Keratinocyte (primary cell): ENCODE measurements at regions not wholly inside any gene's neighbourhood (a gene's known extent, or its start where the extent isn't known, plus 50 kb on each side); places are given as distances from the start of the nearest gene placed in this dataset.

Experiments used
- DNase-seq: peaks from one replicate; pipeline ENCODE4 v3.0.0-alpha.2; 2011; ENCODE audit warnings: low read depth, missing footprints, low spot score
- FAIRE-seq: peaks from 2 replicates; lab custom pipeline; 2011; peaks lifted over from hg19 to GRCh38; lab: Jason Lieb, UNC
- H2AFZ ChIP-seq: 2 replicates; pipeline ENCODE4 v1.6.0; 2012; ENCODE audit warnings: low read length, control low read depth, inconsistent platforms; ENCODE audit not compliant: control insufficient read depth
- H3K27ac ChIP-seq: 2 replicates; pipeline ENCODE4 v1.5.1; 2011; ENCODE audit warnings: low read length; ENCODE audit not compliant: control insufficient read depth, insufficient read depth
- H3K27me3 ChIP-seq: 3 replicates; pipeline ENCODE4 v1.6.0; 2011; ENCODE audit warnings: low read length; ENCODE audit not compliant: control insufficient read depth, insufficient read depth; ENCODE audit errors: extremely low read depth
- H3K36me3 ChIP-seq, 2 experiments: 2 replicates in 1 of 2; 3 replicates in 1 of 2; pipeline ENCODE4 v1.5.1; 2011; ENCODE audit warnings: low read length in 2 of 2, mild to moderate bottlenecking in 1 of 2; ENCODE audit not compliant: control insufficient read depth in 2 of 2, insufficient read depth in 2 of 2; ENCODE audit errors: extremely low read depth in 1 of 2
- H3K4me1 ChIP-seq: 3 replicates; pipeline ENCODE4 v1.5.1; 2011; ENCODE audit warnings: low read length; ENCODE audit not compliant: control insufficient read depth, insufficient read depth; ENCODE audit errors: extremely low read depth
- H3K4me2 ChIP-seq: 3 replicates; pipeline ENCODE4 v1.6.0; 2011; ENCODE audit warnings: low read depth, low read length; ENCODE audit not compliant: control insufficient read depth, insufficient read depth; ENCODE audit errors: extremely low read depth
- H3K4me3 ChIP-seq, 3 experiments: fragments of 200-600 bp in 1 of 3; sonication (generic) in 1 of 3; 2 replicates in 2 of 3; 3 replicates in 1 of 3; pipeline ENCODE4 v1.5.1; 2011 to 2016; ENCODE audit warnings: low read length in 3 of 3, mild to moderate bottlenecking in 3 of 3, control low read depth in 2 of 3, inconsistent platforms in 1 of 3, low read depth in 1 of 3, mixed read lengths in 1 of 3, mixed run types in 1 of 3, moderate library complexity in 1 of 3; ENCODE audit not compliant: control insufficient read depth in 2 of 3, insufficient read depth in 2 of 3; ENCODE audit errors: extremely low read depth in 1 of 3
- H3K79me2 ChIP-seq: 2 replicates; pipeline ENCODE4 v1.6.0; 2012; ENCODE audit warnings: low read length; ENCODE audit not compliant: control insufficient read depth, insufficient read depth
- H3K9ac ChIP-seq: 3 replicates; pipeline ENCODE4 v1.6.0; 2011; ENCODE audit warnings: low read length; ENCODE audit not compliant: control insufficient read depth, insufficient read depth; ENCODE audit errors: extremely low read depth
- H3K9me1 ChIP-seq: 3 replicates; pipeline ENCODE4 v1.6.0; 2011; ENCODE audit warnings: low read length; ENCODE audit not compliant: control insufficient read depth, insufficient read depth; ENCODE audit errors: extremely low read depth
- H3K9me3 ChIP-seq: 2 replicates; pipeline ENCODE4 v1.5.1; 2012; ENCODE audit warnings: low read depth, low read length; ENCODE audit not compliant: control insufficient read depth
- H4K20me1 ChIP-seq: 3 replicates; pipeline ENCODE4 v1.6.0; 2011; ENCODE audit warnings: low read length; ENCODE audit not compliant: control insufficient read depth, insufficient read depth; ENCODE audit errors: extremely low read depth
- CTCF ChIP-seq, 3 experiments: IDR thresholded peaks in 1 of 3; conservative IDR thresholded peaks in 1 of 3; optimal IDR thresholded peaks in 1 of 3; 2 replicates in 2 of 3; 3 replicates in 1 of 3; pipeline versions ENCODE3 to v1.5.1; 2011; ENCODE audit warnings: low read length in 3 of 3, mild to moderate bottlenecking in 3 of 3, moderate library complexity in 2 of 3, control low read depth in 1 of 3, inconsistent platforms in 1 of 3; ENCODE audit not compliant: insufficient read depth in 2 of 3; ENCODE audit errors: extremely low read depth in 1 of 3
- EZH2 ChIP-seq: IDR thresholded peaks from one replicate; pipeline ENCODE4 v1.6.1; 2012; ENCODE audit warnings: inconsistent platforms, mild to moderate bottlenecking, low read length, moderate library complexity
- dilution Hi-C: fragments of 300-500 bp; cut with MboI; formaldehyde crosslinking; loops from one replicate; pipeline ENCODE4 v1.7.0; 2020; ENCODE audit warnings: low sequenced_read_pairs; ENCODE audit not compliant: extremely low pct_ligation_motif_present

GRCh38 chr1:88571506-88571905, 112.6 kb upstream of the PKN2 start:
- dilution Hi-C loops, result no loop called here
- H3K4me2 ChIP-seq, result no peak overlapping the region
- H2AFZ ChIP-seq, result no peak overlapping the region
- no peaks in the 10 kb centered on the region for H4K20me1 ChIP-seq
- FAIRE-seq (no peak), DNase-seq (no peak)
- H3K36me3 ChIP-seq, result no peaks in the 10 kb centered on the region
- H3K9me3 ChIP-seq, result no peaks in the 10 kb centered on the region
- no peak overlapping the region for H3K4me3 ChIP-seq
- no peaks in the 10 kb centered on the region for H3K9me1 ChIP-seq
- no peak overlapping the region for H3K27ac ChIP-seq
- TF ChIP-seq CTCF (optimal IDR thresholded peaks at IDR 0.05 in 1 of 3, IDR thresholded peaks at IDR 0.05 in 1 of 3, conservative IDR thresholded peaks at IDR 0.05 in 1 of 3; ENCODE audit: extremely low read depth in 1 of 3, insufficient read depth in 2 of 3, low read length in 3 of 3), result no peak
- TF ChIP-seq EZH2, result no peak
- H3K4me1 ChIP-seq, result no peaks in the 10 kb centered on the region
- H3K79me2 ChIP-seq, result no peaks in the 10 kb centered on the region
- H3K9ac ChIP-seq, result no peak overlapping the region
- no peaks in the 10 kb centered on the region for H3K27me3 ChIP-seq

DNA sequence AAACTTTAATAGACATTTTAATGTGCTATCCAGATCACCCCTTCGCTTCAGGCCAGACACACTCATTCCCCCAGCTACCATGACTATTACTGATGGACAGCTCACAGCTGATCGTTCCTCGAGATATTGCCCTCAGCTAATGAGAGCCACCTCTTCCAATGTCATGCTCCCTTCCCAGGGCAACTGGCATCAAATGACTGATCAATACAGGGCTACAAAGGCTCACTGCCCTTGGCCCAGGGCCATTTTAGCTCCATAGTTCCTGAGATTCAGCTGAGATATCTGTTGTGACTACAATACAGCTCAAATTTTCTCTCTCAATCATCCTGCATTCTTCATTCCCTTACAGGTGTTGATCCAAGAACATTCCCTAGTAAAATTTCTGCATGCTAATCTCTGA, 104.5 kb upstream of the PKN2 start:
- DNase-seq, result no peak
- Histone ChIP-seq H3K27ac (no peak overlapping the region), H3K27me3 (no peaks in the 10 kb centered on the region), H2AFZ (no peak overlapping the region), H3K79me2 (no peaks in the 10 kb centered on the region), H3K4me3 (no peak overlapping the region), H3K9me3 (no peaks in the 10 kb centered on the region), H4K20me1 (no peaks in the 10 kb centered on the region), H3K36me3 (no peaks in the 10 kb centered on the region), H3K4me1 (no peaks in the 10 kb centered on the region), H3K4me2 (no peak overlapping the region), H3K9me1 (no peaks in the 10 kb centered on the region), H3K9ac (no peak overlapping the region)
- no peak for FAIRE-seq
- TF ChIP-seq EZH2 (no peak), CTCF (optimal IDR thresholded peaks at IDR 0.05 in 1 of 3, IDR thresholded peaks at IDR 0.05 in 1 of 3, conservative IDR thresholded peaks at IDR 0.05 in 1 of 3; ENCODE audit: extremely low read depth in 1 of 3, insufficient read depth in 2 of 3, low read length in 3 of 3) (no peak)
- dilution Hi-C loops, result no loop called here
